GM23338 (cell line): ENCODE measurements at regions not wholly inside any gene's neighbourhood (a gene's known extent, or its start where the extent isn't known, plus 50 kb on each side); places are given as distances from the start of the nearest gene placed in this dataset.

Source experiments
- ATAC-seq: fragments of 200-7000 bp; cut with Tn5 transposase; 3 replicates; pipeline ENCODE4 v1.9.1; 2020
- DNase-seq: peaks from one replicate; pipeline ENCODE4 v3.0.0-alpha.2; 2015; ENCODE audit warnings: low spot score
- H2AFZ ChIP-seq: fragments of 200-600 bp; sonication (generic); 2 replicates; pipeline ENCODE4 v1.8.0; 2016; ENCODE audit warnings: antibody characterized with exemption, mild to moderate bottlenecking, moderate library complexity
- H3F3A ChIP-seq: fragments of 200-600 bp; sonication (generic); replicated peaks from 2 replicates; pipeline ENCODE4 v1.8.0; 2017; ENCODE audit warnings: antibody characterized with exemption, mixed run types, low read depth
- H3K27ac ChIP-seq: fragments of 200-600 bp; sonication (generic); 2 replicates; pipeline ENCODE4 v1.6.1; 2016; ENCODE audit warnings: low read depth
- H3K27me3 ChIP-seq: fragments of 200-600 bp; sonication (generic); 2 replicates; pipeline ENCODE4 v1.8.0; 2016; ENCODE audit warnings: mild to moderate bottlenecking, mixed run types, moderate library complexity; ENCODE audit not compliant: insufficient read depth
- H3K36me3 ChIP-seq: fragments of 200-600 bp; sonication (generic); 2 replicates; pipeline ENCODE4 v1.8.0; 2016; ENCODE audit warnings: mild to moderate bottlenecking; ENCODE audit not compliant: insufficient read depth
- H3K4me1 ChIP-seq: fragments of 200-600 bp; sonication (generic); 2 replicates; pipeline ENCODE4 v1.8.0; 2016; ENCODE audit warnings: mild to moderate bottlenecking, moderate library complexity; ENCODE audit not compliant: insufficient read depth
- H3K4me2 ChIP-seq: fragments of 200-600 bp; sonication (generic); 2 replicates; pipeline ENCODE4 v1.7.1; 2017; ENCODE audit warnings: mixed run types
- H3K4me3 ChIP-seq: fragments of 200-600 bp; sonication (generic); 2 replicates; pipeline ENCODE4 v1.6.1; 2016; ENCODE audit warnings: mixed run types
- H3K79me2 ChIP-seq: fragments of 200-600 bp; sonication (generic); replicated peaks from 2 replicates; pipeline ENCODE4 v1.8.0; 2017; ENCODE audit warnings: mild to moderate bottlenecking; ENCODE audit not compliant: insufficient read depth
- H3K9me2 ChIP-seq: fragments of 200-600 bp; sonication (generic); 2 replicates; pipeline ENCODE4 v1.8.0; 2017; ENCODE audit not compliant: insufficient read depth
- H4K20me1 ChIP-seq: fragments of 200-600 bp; sonication (generic); replicated peaks from 2 replicates; pipeline ENCODE4 v1.8.0; 2017; ENCODE audit warnings: mild to moderate bottlenecking; ENCODE audit not compliant: insufficient read depth
- H3K27ac Mint-ChIP-seq: 2 replicates; pipeline ENCODE4 v1.8.0; 2020; ENCODE audit warnings: inconsistent platforms, mild to moderate bottlenecking, moderate library complexity, mixed read lengths
- H3K27me3 Mint-ChIP-seq: 3 replicates; pipeline ENCODE4 v1.8.0; 2022; ENCODE audit warnings: low read depth, mild to moderate bottlenecking, moderate library complexity, mixed read lengths, inconsistent platforms; ENCODE audit not compliant: insufficient read depth, poor library complexity
- H3K36me3 Mint-ChIP-seq: 3 replicates; pipeline ENCODE4 v1.8.0; 2021; ENCODE audit warnings: low read depth, mild to moderate bottlenecking, inconsistent platforms, moderate library complexity, mixed read lengths
- H3K4me1 Mint-ChIP-seq: 3 replicates; pipeline ENCODE4 v1.8.0; 2020; ENCODE audit warnings: mild to moderate bottlenecking, inconsistent platforms, mixed read lengths
- H3K4me3 Mint-ChIP-seq: 3 replicates; pipeline ENCODE4 v1.8.0; 2021; ENCODE audit warnings: moderate library complexity, mild to moderate bottlenecking, inconsistent platforms, mixed read lengths
- H3K9me3 Mint-ChIP-seq: 3 replicates; pipeline ENCODE4 v1.8.0; 2020; ENCODE audit warnings: moderate library complexity, mild to moderate bottlenecking, inconsistent platforms, mixed read lengths
- CREB1 ChIP-seq: fragments of 250-450 bp; sonication (Bioruptor Pico); IDR thresholded peaks from 2 replicates; pipeline ENCODE4 v1.5.0; 2020; ENCODE audit warnings: low read depth, mild to moderate bottlenecking, moderate library complexity
- ETS1 ChIP-seq: IDR thresholded peaks from 2 replicates; pipeline ENCODE4 v1.6.1; 2016; ENCODE audit warnings: antibody characterized with exemption
- EZH2 ChIP-seq: fragments of 200-600 bp; sonication (generic); IDR thresholded peaks from one replicate; pipeline ENCODE4 v1.8.0; 2017; ENCODE audit warnings: antibody characterized with exemption, mild to moderate bottlenecking, low read depth; ENCODE audit not compliant: unreplicated experiment
- EZH2phosphoT487 ChIP-seq: fragments of 200-600 bp; sonication (generic); IDR thresholded peaks from one replicate; pipeline ENCODE4 v1.8.1; 2018; ENCODE audit warnings: antibody characterized with exemption; ENCODE audit not compliant: unreplicated experiment
- JUNB ChIP-seq: IDR thresholded peaks from one replicate; pipeline ENCODE4 v1.6.1; 2016; ENCODE audit warnings: antibody characterized with exemption; ENCODE audit not compliant: unreplicated experiment
- NANOG ChIP-seq: IDR thresholded peaks from 2 replicates; pipeline ENCODE4 v1.6.1; 2016; ENCODE audit warnings: antibody characterized with exemption, borderline replicate concordance
- POLR2AphosphoS5 ChIP-seq: IDR thresholded peaks from 2 replicates; pipeline ENCODE4 v1.6.1; 2016; ENCODE audit warnings: antibody characterized with exemption, low read depth
- STAT1 ChIP-seq: IDR thresholded peaks from one replicate; pipeline ENCODE4 v1.6.1; 2016; ENCODE audit warnings: antibody characterized with exemption; ENCODE audit not compliant: unreplicated experiment
- ZNF114 ChIP-seq: fragments of 250-450 bp; sonication (Bioruptor Pico); IDR thresholded peaks from 2 replicates; pipeline ENCODE4 v1.5.0; 2020; ENCODE audit warnings: mild to moderate bottlenecking, moderate library complexity
- ZNF331 ChIP-seq: fragments of 250-450 bp; sonication (Bioruptor Pico); IDR thresholded peaks from 2 replicates; pipeline ENCODE4 v1.5.0; 2020; ENCODE audit warnings: low read depth, mild to moderate bottlenecking, moderate library complexity
- TF ChIP-seq, protein P1 (sequence below): IDR thresholded peaks from one replicate; pipeline ENCODE4 v1.6.1; 2018; ENCODE audit warnings: antibody characterized with exemption; ENCODE audit not compliant: unreplicated experiment
- TF ChIP-seq, protein P2 (sequence below): fragments of 250-450 bp; sonication (Bioruptor Pico); IDR thresholded peaks from 2 replicates; pipeline ENCODE4 v1.5.0; 2020; ENCODE audit warnings: mild to moderate bottlenecking, moderate library complexity
- TF ChIP-seq, protein P3 (sequence below), 2 experiments: fragments of 200-600 bp in 1 of 2; sonication (generic) in 1 of 2; conservative IDR thresholded peaks; 2 replicates each; pipeline versions ENCODE4 v1.5.1 to v1.6.1; 2016 to 2017; ENCODE audit warnings: antibody characterized with exemption in 2 of 2, low read depth in 2 of 2, mild to moderate bottlenecking in 2 of 2, moderate library complexity in 1 of 2

DNA sequence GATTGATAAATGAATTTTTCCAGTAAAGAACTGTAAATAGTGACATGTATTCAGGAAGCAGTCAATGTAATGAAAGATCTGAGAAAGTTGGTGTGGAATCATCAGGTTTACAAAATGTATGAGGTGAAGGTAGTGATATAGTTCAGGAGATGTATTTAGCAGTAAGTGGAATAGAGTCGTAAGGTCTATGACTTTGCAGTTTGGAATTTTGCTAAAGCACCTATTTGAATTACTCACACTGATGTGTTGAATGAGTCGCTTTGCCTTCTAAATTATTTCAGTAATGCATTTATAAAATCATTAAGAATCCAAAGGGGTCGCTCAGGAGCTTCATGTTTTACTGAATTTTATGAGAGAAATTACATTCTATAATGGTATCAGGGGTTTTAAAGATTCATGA, 713.7 kb downstream of the DSC3 start:
- H3K4me3 ChIP-seq, result no peak overlapping the region
- ATAC-seq (no peak), DNase-seq (no peak)
- H3K36me3 ChIP-seq, result no peaks in the 10 kb centered on the region
- no peaks in the 10 kb centered on the region for H3K79me2 ChIP-seq
- H3K4me1 ChIP-seq, result peaks cover 8% of the 10 kb centered on the region; the same call in 1 of the 2 replicates
- H2AFZ ChIP-seq, result no peak overlapping the region
- H3K27me3 ChIP-seq, result no peaks in the 10 kb centered on the region
- H4K20me1 ChIP-seq, result no peaks in the 10 kb centered on the region
- TF ChIP-seq, protein P1, sequence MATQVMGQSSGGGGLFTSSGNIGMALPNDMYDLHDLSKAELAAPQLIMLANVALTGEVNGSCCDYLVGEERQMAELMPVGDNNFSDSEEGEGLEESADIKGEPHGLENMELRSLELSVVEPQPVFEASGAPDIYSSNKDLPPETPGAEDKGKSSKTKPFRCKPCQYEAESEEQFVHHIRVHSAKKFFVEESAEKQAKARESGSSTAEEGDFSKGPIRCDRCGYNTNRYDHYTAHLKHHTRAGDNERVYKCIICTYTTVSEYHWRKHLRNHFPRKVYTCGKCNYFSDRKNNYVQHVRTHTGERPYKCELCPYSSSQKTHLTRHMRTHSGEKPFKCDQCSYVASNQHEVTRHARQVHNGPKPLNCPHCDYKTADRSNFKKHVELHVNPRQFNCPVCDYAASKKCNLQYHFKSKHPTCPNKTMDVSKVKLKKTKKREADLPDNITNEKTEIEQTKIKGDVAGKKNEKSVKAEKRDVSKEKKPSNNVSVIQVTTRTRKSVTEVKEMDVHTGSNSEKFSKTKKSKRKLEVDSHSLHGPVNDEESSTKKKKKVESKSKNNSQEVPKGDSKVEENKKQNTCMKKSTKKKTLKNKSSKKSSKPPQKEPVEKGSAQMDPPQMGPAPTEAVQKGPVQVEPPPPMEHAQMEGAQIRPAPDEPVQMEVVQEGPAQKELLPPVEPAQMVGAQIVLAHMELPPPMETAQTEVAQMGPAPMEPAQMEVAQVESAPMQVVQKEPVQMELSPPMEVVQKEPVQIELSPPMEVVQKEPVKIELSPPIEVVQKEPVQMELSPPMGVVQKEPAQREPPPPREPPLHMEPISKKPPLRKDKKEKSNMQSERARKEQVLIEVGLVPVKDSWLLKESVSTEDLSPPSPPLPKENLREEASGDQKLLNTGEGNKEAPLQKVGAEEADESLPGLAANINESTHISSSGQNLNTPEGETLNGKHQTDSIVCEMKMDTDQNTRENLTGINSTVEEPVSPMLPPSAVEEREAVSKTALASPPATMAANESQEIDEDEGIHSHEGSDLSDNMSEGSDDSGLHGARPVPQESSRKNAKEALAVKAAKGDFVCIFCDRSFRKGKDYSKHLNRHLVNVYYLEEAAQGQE, result no peak
- TF ChIP-seq JUNB, result no peak
- no peak for TF ChIP-seq POLR2AphosphoS5
- no peak for TF ChIP-seq CREB1 (CRISPR knock-in tag)
- no peak for TF ChIP-seq ZNF114
- no peak for TF ChIP-seq ZNF331
- no peak for TF ChIP-seq EZH2
- TF ChIP-seq, protein P2, sequence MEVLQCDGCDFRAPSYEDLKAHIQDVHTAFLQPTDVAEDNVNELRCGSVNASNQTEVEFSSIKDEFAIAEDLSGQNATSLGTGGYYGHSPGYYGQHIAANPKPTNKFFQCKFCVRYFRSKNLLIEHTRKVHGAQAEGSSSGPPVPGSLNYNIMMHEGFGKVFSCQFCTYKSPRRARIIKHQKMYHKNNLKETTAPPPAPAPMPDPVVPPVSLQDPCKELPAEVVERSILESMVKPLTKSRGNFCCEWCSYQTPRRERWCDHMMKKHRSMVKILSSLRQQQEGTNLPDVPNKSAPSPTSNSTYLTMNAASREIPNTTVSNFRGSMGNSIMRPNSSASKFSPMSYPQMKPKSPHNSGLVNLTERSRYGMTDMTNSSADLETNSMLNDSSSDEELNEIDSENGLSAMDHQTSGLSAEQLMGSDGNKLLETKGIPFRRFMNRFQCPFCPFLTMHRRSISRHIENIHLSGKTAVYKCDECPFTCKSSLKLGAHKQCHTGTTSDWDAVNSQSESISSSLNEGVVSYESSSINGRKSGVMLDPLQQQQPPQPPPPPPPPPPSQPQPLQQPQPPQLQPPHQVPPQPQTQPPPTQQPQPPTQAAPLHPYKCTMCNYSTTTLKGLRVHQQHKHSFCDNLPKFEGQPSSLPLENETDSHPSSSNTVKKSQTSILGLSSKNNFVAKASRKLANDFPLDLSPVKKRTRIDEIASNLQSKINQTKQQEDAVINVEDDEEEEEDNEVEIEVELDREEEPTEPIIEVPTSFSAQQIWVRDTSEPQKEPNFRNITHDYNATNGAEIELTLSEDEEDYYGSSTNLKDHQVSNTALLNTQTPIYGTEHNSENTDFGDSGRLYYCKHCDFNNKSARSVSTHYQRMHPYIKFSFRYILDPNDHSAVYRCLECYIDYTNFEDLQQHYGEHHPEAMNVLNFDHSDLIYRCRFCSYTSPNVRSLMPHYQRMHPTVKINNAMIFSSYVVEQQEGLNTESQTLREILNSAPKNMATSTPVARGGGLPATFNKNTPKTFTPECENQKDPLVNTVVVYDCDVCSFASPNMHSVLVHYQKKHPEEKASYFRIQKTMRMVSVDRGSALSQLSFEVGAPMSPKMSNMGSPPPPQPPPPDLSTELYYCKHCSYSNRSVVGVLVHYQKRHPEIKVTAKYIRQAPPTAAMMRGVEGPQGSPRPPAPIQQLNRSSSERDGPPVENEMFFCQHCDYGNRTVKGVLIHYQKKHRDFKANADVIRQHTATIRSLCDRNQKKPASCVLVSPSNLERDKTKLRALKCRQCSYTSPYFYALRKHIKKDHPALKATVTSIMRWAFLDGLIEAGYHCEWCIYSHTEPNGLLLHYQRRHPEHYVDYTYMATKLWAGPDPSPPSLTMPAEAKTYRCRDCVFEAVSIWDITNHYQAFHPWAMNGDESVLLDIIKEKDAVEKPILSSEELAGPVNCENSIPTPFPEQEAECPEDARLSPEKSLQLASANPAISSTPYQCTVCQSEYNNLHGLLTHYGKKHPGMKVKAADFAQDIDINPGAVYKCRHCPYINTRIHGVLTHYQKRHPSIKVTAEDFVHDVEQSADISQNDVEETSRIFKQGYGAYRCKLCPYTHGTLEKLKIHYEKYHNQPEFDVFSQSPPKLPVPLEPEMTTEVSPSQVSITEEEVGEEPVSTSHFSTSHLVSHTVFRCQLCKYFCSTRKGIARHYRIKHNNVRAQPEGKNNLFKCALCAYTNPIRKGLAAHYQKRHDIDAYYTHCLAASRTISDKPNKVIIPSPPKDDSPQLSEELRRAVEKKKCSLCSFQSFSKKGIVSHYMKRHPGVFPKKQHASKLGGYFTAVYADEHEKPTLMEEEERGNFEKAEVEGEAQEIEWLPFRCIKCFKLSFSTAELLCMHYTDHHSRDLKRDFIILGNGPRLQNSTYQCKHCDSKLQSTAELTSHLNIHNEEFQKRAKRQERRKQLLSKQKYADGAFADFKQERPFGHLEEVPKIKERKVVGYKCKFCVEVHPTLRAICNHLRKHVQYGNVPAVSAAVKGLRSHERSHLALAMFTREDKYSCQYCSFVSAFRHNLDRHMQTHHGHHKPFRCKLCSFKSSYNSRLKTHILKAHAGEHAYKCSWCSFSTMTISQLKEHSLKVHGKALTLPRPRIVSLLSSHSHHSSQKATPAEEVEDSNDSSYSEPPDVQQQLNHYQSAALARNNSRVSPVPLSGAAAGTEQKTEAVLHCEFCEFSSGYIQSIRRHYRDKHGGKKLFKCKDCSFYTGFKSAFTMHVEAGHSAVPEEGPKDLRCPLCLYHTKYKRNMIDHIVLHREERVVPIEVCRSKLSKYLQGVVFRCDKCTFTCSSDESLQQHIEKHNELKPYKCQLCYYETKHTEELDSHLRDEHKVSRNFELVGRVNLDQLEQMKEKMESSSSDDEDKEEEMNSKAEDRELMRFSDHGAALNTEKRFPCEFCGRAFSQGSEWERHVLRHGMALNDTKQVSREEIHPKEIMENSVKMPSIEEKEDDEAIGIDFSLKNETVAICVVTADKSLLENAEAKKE (CRISPR knock-in tag), result no peak
- TF ChIP-seq, protein P3, sequence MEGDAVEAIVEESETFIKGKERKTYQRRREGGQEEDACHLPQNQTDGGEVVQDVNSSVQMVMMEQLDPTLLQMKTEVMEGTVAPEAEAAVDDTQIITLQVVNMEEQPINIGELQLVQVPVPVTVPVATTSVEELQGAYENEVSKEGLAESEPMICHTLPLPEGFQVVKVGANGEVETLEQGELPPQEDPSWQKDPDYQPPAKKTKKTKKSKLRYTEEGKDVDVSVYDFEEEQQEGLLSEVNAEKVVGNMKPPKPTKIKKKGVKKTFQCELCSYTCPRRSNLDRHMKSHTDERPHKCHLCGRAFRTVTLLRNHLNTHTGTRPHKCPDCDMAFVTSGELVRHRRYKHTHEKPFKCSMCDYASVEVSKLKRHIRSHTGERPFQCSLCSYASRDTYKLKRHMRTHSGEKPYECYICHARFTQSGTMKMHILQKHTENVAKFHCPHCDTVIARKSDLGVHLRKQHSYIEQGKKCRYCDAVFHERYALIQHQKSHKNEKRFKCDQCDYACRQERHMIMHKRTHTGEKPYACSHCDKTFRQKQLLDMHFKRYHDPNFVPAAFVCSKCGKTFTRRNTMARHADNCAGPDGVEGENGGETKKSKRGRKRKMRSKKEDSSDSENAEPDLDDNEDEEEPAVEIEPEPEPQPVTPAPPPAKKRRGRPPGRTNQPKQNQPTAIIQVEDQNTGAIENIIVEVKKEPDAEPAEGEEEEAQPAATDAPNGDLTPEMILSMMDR (conservative IDR thresholded peaks at IDR 0.05; ENCODE audit: low read depth in 2 of 2), result no peak
- no peak for TF ChIP-seq EZH2phosphoT487
- no peak for TF ChIP-seq NANOG
- no peak for TF ChIP-seq STAT1
- no peak for TF ChIP-seq ETS1
- H3K4me3 Mint-ChIP-seq, result no peak overlapping the region
- H3K27ac Mint-ChIP-seq, result no peak overlapping the region; the same call in 1 of the 2 replicates
- no peak overlapping the region for H3K27ac ChIP-seq
- H3K4me1 Mint-ChIP-seq, result peaks cover 15% of the 10 kb centered on the region
- H3K9me3 Mint-ChIP-seq, result no peaks in the 10 kb centered on the region
- no peaks in the 10 kb centered on the region for H3K36me3 Mint-ChIP-seq
- no peaks in the 10 kb centered on the region for H3K9me2 ChIP-seq
- no peak overlapping the region for H3K4me2 ChIP-seq
- no peaks in the 10 kb centered on the region for H3F3A ChIP-seq
- H3K27me3 Mint-ChIP-seq, result no peaks in the 10 kb centered on the region
